MM.1S (cell line): ENCODE measurements at regions not wholly inside any gene's neighbourhood (a gene's known extent, or its start where the extent isn't known, plus 50 kb on each side); places are given as distances from the start of the nearest gene placed in this dataset.
A peak's percentile ranks its signal among the peaks of the same experiment; 100 is the strongest.

Source experiments
- CTCF ChIP-seq: fragments of 300-600 bp; sonication (generic); IDR thresholded peaks from 2 replicates; pipeline ENCODE4 v1.5.1; 2016; ENCODE audit warnings: antibody characterized with exemption, low read length, mixed read lengths
- EZH2 ChIP-seq: fragments of 300-600 bp; sonication (generic); optimal IDR thresholded peaks from 2 replicates; pipeline ENCODE3; 2017; ENCODE audit warnings: low read depth, mild to moderate bottlenecking, antibody characterized with exemption, low read length, mixed read lengths
- EZH2phosphoT487 ChIP-seq: fragments of 300-600 bp; sonication (generic); IDR thresholded peaks from 2 replicates; pipeline ENCODE4 v1.6.1; 2018; ENCODE audit warnings: antibody characterized with exemption, low read length

GRCh38 chr7:106779877-106780276 is 85.2 kb upstream of the PIK3CG start:
- TF ChIP-seq CTCF (peak; percentile 41), EZH2 (no peak), EZH2phosphoT487 (no peak)
